ENCODE measurements at regions not wholly inside any gene's neighbourhood (a gene's known extent, or its start where the extent isn't known, plus 50 kb on each side); places are given as distances from the start of the nearest gene placed in this dataset.
A peak's percentile ranks its signal among the peaks of the same experiment; 100 is the strongest.

GRCh38 chr2:120849278-120849677 is 113.6 kb downstream of the GLI2 start:
- DNase-seq = no peak

- DNase-seq = no peak
Measured at GRCh38 chr2:120850551-120850950, 114.9 kb downstream of the GLI2 start.

GRCh38 chr2:120851116-120851773 is 115.6 kb downstream of the GLI2 start:
- DNase-seq = no peak

GRCh38 chr2:120852200-120852815 is 116.6 kb downstream of the GLI2 start:
- no peak for DNase-seq

GRCh38 chr2:120853306-120854013 is 117.8 kb downstream of the GLI2 start:
- no peak for DNase-seq

GRCh38 chr2:120854014-120854620 is 118.4 kb downstream of the GLI2 start:
- DNase-seq = no peak

- no peak for DNase-seq
Measured at GRCh38 chr2:120854766-120855530, 119.3 kb downstream of the GLI2 start.

- no peak for DNase-seq
Measured at GRCh38 chr2:120855855-120856405, 120.3 kb downstream of the GLI2 start.

GRCh38 chr2:120856421-120856862 is 120.8 kb downstream of the GLI2 start:
- no peak for DNase-seq

GRCh38 chr2:120857422-120857821 is 121.8 kb downstream of the GLI2 start:
- no peak for DNase-seq

- no peak for DNase-seq
Measured at GRCh38 chr2:120857931-120858330, 122.3 kb downstream of the GLI2 start.

GRCh38 chr2:120858361-120859106 is 122.9 kb downstream of the GLI2 start:
- DNase-seq = peak in 19 of 56 donors; percentile 19 to 73 (median 35)

GRCh38 chr2:120859128-120859527 is 123.5 kb downstream of the GLI2 start:
- DNase-seq = no peak

- no peak for DNase-seq
Measured at GRCh38 chr2:120859814-120860578, 124.3 kb downstream of the GLI2 start.

- DNase-seq = no peak
Measured at GRCh38 chr2:120860579-120860922, 124.9 kb downstream of the GLI2 start.

GRCh38 chr2:120861191-120861575 is 125.5 kb downstream of the GLI2 start:
- DNase-seq = no peak

- no peak for DNase-seq
Measured at GRCh38 chr2:120861576-120862191, 126.0 kb downstream of the GLI2 start.

GRCh38 chr2:120862201-120863060 is 126.8 kb downstream of the GLI2 start:
- DNase-seq = no peak
